HCT116 (cell line): ENCODE measurements at regions not wholly inside any gene's neighbourhood (a gene's known extent, or its start where the extent isn't known, plus 50 kb on each side); places are given as distances from the start of the nearest gene placed in this dataset.

Experiments
- ATAC-seq: fragments of 200-7000 bp; cut with Tn5 transposase; 2 replicates; pipeline ENCODE4 v1.9.1; 2020; ENCODE audit warnings: mild to moderate bottlenecking, moderate library complexity
- BruUV-seq: library from RNA; stranded (reverse); fragments of 400-500 nt; replicated peaks from 2 replicates; lab custom pipeline; 2021; lab: Mats Ljungman, UMichigan
- CTCF ChIA-PET: fragments of 300-600 bp; sonication (Branson Sonifier 250); formaldehyde crosslinking; loops from one replicate; lab custom pipeline; 2021; ENCODE audit warnings: antibody characterized with exemption; lab: Charles Lee
- POLR2A ChIA-PET: fragments of 300-600, 350-600 bp; sonication (Branson Sonifier 250); formaldehyde crosslinking; loops from one replicate; lab custom pipeline; 2021; ENCODE audit warnings: antibody characterized with exemption; lab: Charles Lee
- RAD21 ChIA-PET, 2 experiments: fragments of 300-600 bp; sonication (Branson Sonifier 250); formaldehyde crosslinking; loops; one replicate each; lab custom pipeline; 2023; ENCODE audit warnings: low total read pairs in 2 of 2; ENCODE audit not compliant: uncharacterized antibody in 2 of 2, unreplicated experiment in 2 of 2, low non-redundant PET in 1 of 2; lab: Charles Lee
- DNase-seq: peaks from one replicate; pipeline ENCODE4 v3.0.0-alpha.2; 2010; ENCODE audit warnings: low read depth, low spot score
- H2AFZ ChIP-seq: fragments of 200-600 bp; shearing (Covaris generic), sonication (generic); 2 replicates; pipeline ENCODE4 v1.6.1; 2017; ENCODE audit warnings: low read depth, mixed run types, mixed read lengths, antibody characterized with exemption, low read length; ENCODE audit not compliant: poor library complexity, severe bottlenecking
- H3K27ac ChIP-seq: 2 replicates; pipeline ENCODE4 v1.5.1; 2012; ENCODE audit warnings: low read depth, low read length
- H3K27me3 ChIP-seq: fragments of 200-600 bp; sonication (generic); 2 replicates; pipeline ENCODE4 v1.6.1; 2016; ENCODE audit warnings: mixed run types, low read length, mixed read lengths; ENCODE audit not compliant: insufficient read depth
- H3K36me3 ChIP-seq, 2 experiments: fragments of 200-500 bp in 1 of 2; fragments of 200-600 bp in 1 of 2; sonication (Bioruptor generic) in 1 of 2; sonication (generic) in 1 of 2; 2 replicates each; pipeline versions ENCODE4 v1.5.1 to v1.6.1; 2014 to 2016; ENCODE audit warnings: low read length in 2 of 2, inconsistent platforms in 1 of 2, mixed read lengths in 1 of 2, mixed run types in 1 of 2; ENCODE audit not compliant: insufficient read depth in 2 of 2, control insufficient read depth in 1 of 2
- H3K4me1 ChIP-seq, 2 experiments: fragments of 200-600 bp in 1 of 2; sonication (generic) in 1 of 2; 2 replicates each; pipeline versions ENCODE4 v1.5.1 to v1.6.1; 2012 to 2017; ENCODE audit warnings: low read length in 2 of 2, inconsistent platforms in 1 of 2, mild to moderate bottlenecking in 1 of 2, mixed read lengths in 1 of 2, mixed run types in 1 of 2, moderate library complexity in 1 of 2; ENCODE audit not compliant: insufficient read depth in 2 of 2, control insufficient read depth in 1 of 2
- H3K4me2 ChIP-seq: fragments of 200-600 bp; sonication (generic); 2 replicates; pipeline ENCODE4 v1.6.1; 2017; ENCODE audit warnings: mixed run types, low read length, mixed read lengths
- H3K4me3 ChIP-seq, 2 experiments: fragments of 200-600 bp in 1 of 2; sonication (generic) in 1 of 2; replicated peaks in 1 of 2; 2 replicates each; pipeline ENCODE4 v1.5.1; 2011 to 2016; ENCODE audit warnings: low read length in 2 of 2, control low read depth in 1 of 2, low read depth in 1 of 2, mild to moderate bottlenecking in 1 of 2, mixed read lengths in 1 of 2, mixed run types in 1 of 2
- H3K79me2 ChIP-seq: fragments of 200-600 bp; sonication (generic); 2 replicates; pipeline ENCODE4 v1.6.1; 2017; ENCODE audit warnings: mild to moderate bottlenecking, mixed run types, low read length, moderate library complexity, mixed read lengths; ENCODE audit not compliant: insufficient read depth
- H3K9ac ChIP-seq: fragments of 200-600 bp; sonication (generic); 2 replicates; pipeline ENCODE4 v1.6.1; 2016; ENCODE audit warnings: low read length, mixed read lengths
- H3K9me2 ChIP-seq: fragments of 200-600 bp; sonication (generic), shearing (Covaris generic); 2 replicates; pipeline ENCODE4 v1.6.1; 2017; ENCODE audit warnings: mixed run types, mild to moderate bottlenecking, moderate library complexity; ENCODE audit not compliant: insufficient read depth
- H3K9me3 ChIP-seq, 2 experiments: fragments of 200-500 bp in 1 of 2; fragments of 200-600 bp in 1 of 2; sonication (Bioruptor generic) in 1 of 2; sonication (generic) in 1 of 2; 2 replicates each; pipeline ENCODE4 v1.6.1; 2014 to 2017; ENCODE audit warnings: low read length in 2 of 2, mixed read lengths in 2 of 2, inconsistent platforms in 1 of 2, low read depth in 1 of 2, mild to moderate bottlenecking in 1 of 2, mixed run types in 1 of 2, moderate library complexity in 1 of 2; ENCODE audit not compliant: control insufficient read depth in 1 of 2, insufficient read depth in 1 of 2
- H4K20me1 ChIP-seq: fragments of 200-600 bp; sonication (generic), shearing (Covaris generic); 2 replicates; pipeline ENCODE4 v1.6.1; 2017; ENCODE audit warnings: mixed run types, mild to moderate bottlenecking, moderate library complexity; ENCODE audit not compliant: insufficient read depth
- CBX3 ChIP-seq: IDR thresholded peaks from 2 replicates; pipeline ENCODE4 v1.6.1; 2012; ENCODE audit warnings: low read depth
- CEBPB ChIP-seq: IDR thresholded peaks from 2 replicates; pipeline ENCODE4 v1.6.1; 2012; ENCODE audit warnings: low read depth
- EZH2 ChIP-seq: fragments of 200-600 bp; sonication (generic); IDR thresholded peaks from 2 replicates; pipeline ENCODE4 v1.6.1; 2017; ENCODE audit warnings: antibody characterized with exemption, mixed run types
- FOSL1 ChIP-seq: IDR thresholded peaks from 2 replicates; pipeline ENCODE4 v1.6.1; 2012; ENCODE audit warnings: low read depth
- JUND ChIP-seq: IDR thresholded peaks from 2 replicates; pipeline ENCODE4 v1.6.1; 2012
- POLR2A ChIP-seq: IDR thresholded peaks from 2 replicates; pipeline ENCODE4 v1.7.0; 2011; ENCODE audit warnings: borderline replicate concordance; ENCODE audit not compliant: insufficient read depth, insufficient read length; ENCODE audit errors: extremely low read depth
- POLR2AphosphoS5 ChIP-seq: IDR thresholded peaks from 2 replicates; pipeline ENCODE4 v1.6.1; 2011; ENCODE audit warnings: mild to moderate bottlenecking, low read depth, low read length, moderate library complexity
- SRF ChIP-seq: IDR thresholded peaks from 2 replicates; pipeline ENCODE4 v1.6.1; 2012; ENCODE audit warnings: low read depth
- TCF7L2 ChIP-seq: IDR thresholded peaks from 2 replicates; pipeline ENCODE4 v1.7.0; 2011; ENCODE audit warnings: borderline replicate concordance, inconsistent platforms; ENCODE audit not compliant: insufficient read depth, insufficient read length; ENCODE audit errors: extremely low read depth
- intact Hi-C: fragments of 100-400 bp; cut with micrococcal nuclease; formaldehyde crosslinking; loops from 2 replicates; pipeline ENCODE4 v1.10.0; 2022
- TF ChIP-seq, protein P1 (sequence below): IDR thresholded peaks from 2 replicates; pipeline ENCODE4 v1.6.1; 2012; ENCODE audit warnings: low read depth

DNA sequence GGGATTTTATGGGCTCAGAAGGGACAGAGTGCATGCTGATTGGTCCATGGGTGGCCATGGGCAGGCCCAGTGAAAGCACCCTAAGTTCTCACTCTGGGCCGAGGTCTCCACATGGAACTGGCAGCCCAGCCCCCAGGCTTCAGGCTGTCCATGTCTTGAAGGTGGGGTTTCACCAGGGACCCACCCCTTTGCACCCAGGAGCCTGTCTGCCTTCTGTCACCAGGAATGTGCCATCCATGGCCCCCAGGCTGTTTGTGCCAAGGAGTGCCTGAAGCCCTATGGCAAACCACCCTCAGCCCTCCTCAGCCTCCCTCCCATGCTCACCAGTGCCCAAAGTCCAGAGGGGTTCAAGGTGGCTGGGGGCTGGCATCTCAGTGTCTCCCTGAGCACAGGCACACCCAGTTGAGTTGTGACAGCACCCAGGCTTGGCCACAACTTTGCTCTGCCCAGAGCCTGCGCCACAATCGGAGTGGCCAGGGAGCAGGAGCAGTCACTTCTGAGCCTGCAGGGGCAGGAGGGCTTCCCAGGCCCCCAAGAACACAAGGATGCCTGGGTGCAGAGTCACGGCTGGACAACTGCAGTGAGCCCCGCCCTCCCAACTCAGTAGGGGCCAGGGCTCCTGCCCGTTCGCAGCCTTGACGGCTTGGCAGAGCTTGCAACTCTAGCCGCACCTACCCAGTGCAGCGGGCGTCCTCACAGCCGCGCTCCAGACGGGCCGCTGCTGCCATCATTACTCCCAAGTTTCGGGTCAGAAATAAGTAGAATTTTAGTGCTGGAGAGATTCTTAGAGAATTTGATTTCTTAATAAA is 185.3 kb upstream of the NUDT6 start:
- no peaks in the 10 kb centered on the region for H3K79me2 ChIP-seq
- no peak overlapping the region for H3K9ac ChIP-seq
- no peaks in the 10 kb centered on the region for H3K9me3 ChIP-seq
- ChIA-PET CTCF (no interaction called here), POLR2A (no interaction called here), RAD21 (no interaction called here)
- no peak overlapping the region for H3K27ac ChIP-seq
- H3K9me2 ChIP-seq, result no peaks in the 10 kb centered on the region
- no peak overlapping the region for H2AFZ ChIP-seq
- no peak for DNase-seq
- intact Hi-C loops, result no loop called here
- no peaks in the 10 kb centered on the region for H3K4me1 ChIP-seq
- H3K4me2 ChIP-seq, result no peak overlapping the region
- no peaks in the 10 kb centered on the region for H4K20me1 ChIP-seq
- BruUV-seq, result no TSS peak
- no peak for TF ChIP-seq JUND
- TF ChIP-seq CEBPB, result no peak
- no peak for TF ChIP-seq FOSL1
- TF ChIP-seq POLR2AphosphoS5, result no peak
- TF ChIP-seq, protein P1, sequence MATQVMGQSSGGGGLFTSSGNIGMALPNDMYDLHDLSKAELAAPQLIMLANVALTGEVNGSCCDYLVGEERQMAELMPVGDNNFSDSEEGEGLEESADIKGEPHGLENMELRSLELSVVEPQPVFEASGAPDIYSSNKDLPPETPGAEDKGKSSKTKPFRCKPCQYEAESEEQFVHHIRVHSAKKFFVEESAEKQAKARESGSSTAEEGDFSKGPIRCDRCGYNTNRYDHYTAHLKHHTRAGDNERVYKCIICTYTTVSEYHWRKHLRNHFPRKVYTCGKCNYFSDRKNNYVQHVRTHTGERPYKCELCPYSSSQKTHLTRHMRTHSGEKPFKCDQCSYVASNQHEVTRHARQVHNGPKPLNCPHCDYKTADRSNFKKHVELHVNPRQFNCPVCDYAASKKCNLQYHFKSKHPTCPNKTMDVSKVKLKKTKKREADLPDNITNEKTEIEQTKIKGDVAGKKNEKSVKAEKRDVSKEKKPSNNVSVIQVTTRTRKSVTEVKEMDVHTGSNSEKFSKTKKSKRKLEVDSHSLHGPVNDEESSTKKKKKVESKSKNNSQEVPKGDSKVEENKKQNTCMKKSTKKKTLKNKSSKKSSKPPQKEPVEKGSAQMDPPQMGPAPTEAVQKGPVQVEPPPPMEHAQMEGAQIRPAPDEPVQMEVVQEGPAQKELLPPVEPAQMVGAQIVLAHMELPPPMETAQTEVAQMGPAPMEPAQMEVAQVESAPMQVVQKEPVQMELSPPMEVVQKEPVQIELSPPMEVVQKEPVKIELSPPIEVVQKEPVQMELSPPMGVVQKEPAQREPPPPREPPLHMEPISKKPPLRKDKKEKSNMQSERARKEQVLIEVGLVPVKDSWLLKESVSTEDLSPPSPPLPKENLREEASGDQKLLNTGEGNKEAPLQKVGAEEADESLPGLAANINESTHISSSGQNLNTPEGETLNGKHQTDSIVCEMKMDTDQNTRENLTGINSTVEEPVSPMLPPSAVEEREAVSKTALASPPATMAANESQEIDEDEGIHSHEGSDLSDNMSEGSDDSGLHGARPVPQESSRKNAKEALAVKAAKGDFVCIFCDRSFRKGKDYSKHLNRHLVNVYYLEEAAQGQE, result no peak
- no peak overlapping the region for H3K4me3 ChIP-seq
- no peak for ATAC-seq
- no peaks in the 10 kb centered on the region for H3K27me3 ChIP-seq
- H3K36me3 ChIP-seq, result no peaks in the 10 kb centered on the region

DNA sequence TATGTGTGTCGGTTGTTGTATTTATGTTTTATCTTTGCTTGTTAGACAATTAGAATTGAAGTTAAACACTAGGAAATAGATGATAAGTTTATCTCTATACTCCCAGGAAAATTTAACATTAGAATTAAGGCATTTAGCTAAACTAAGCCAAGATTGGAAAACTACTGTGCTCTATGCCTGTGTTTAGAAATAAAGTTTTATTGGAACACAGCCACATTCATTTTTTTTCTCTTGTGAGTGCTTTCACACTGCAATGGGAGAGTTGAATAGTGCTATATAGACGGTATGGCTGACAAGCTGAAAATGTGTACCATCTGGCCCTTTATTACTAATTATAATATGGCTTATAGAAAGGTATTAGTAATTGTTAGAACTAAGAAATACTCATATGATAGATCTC is 186.7 kb upstream of the NUDT6 start:
- no peak for DNase-seq
- Histone ChIP-seq H3K9me3 (no peaks in the 10 kb centered on the region), H3K4me3 (no peak overlapping the region), H3K4me2 (no peak overlapping the region), H3K4me1 (no peaks in the 10 kb centered on the region), H3K27me3 (no peaks in the 10 kb centered on the region), H3K9ac (no peak overlapping the region), H3K27ac (no peak overlapping the region), H4K20me1 (no peaks in the 10 kb centered on the region), H3K79me2 (no peaks in the 10 kb centered on the region), H3K36me3 (no peaks in the 10 kb centered on the region), H3K9me2 (no peaks in the 10 kb centered on the region), H2AFZ (no peak overlapping the region)
- BruUV-seq, result no TSS peak
- ChIA-PET RAD21 (no interaction called here), CTCF (no interaction called here), POLR2A (no interaction called here)
- intact Hi-C loops, result no loop called here
- ATAC-seq, result no peak
- TF ChIP-seq EZH2 (no peak), CBX3 (no peak), TCF7L2 (no peak), SRF (no peak), POLR2A (no peak)
- TF ChIP-seq, protein P1, result no peak
